NCI-H1436 (cell line): ENCODE measurements at regions not wholly inside any gene's neighbourhood (a gene's known extent, or its start where the extent isn't known, plus 50 kb on each side); places are given as distances from the start of the nearest gene placed in this dataset.

ENCODE experiments used
- DNase-seq: peaks from one replicate; lab custom pipeline; 2025; lab: John Stamatoyannopoulos, UW

GRCh38 chr6:102582569-102582968 is 1189.1 kb downstream of the GRIK2 start:
- DNase-seq, result no peak

DNA sequence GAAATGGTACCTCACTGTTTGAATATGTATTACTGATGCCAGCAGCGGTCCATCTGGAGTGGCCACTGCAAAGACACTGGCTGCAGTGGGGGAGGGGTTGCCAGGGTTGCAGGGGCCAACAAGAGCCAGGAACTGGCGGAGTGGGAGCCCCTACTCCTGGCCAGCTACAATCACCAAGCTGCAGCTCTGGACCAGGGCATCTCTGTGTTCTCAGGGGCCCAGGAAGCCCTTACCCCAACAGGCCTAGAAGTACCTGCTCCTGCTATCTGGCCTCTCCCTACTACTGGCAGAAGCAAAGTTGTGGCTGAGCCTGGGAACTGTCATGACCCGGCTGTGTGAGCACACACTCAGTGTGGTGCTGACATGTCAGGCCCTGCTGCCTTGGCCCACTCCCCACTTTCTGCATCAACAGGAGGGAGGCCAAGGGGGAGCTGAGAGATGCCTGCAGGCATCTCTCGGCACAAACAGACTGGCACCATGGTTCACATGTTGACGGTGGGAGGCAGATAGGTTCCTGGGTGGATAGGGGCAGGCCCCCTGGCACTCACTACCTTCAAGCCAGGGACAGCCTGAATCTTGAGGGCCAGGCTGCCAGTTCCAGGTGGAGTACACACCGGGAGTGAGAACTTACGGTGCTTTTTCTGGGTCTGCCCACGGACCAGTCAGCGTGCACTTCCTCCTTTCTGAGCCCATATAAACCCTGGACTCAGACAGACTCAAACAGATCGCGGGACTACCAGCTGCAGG is 1188.0 kb downstream of the GRIK2 start:
- DNase-seq, result no peak

GRCh38 chr6:102571236-102571908 is 1177.9 kb downstream of the GRIK2 start:
- no peak for DNase-seq

- no peak for DNase-seq
Observed at GRCh38 chr6:102562713-102563112, 1169.2 kb downstream of the GRIK2 start.

- DNase-seq, result no peak
Observed at GRCh38 chr6:102553214-102553613, 1159.7 kb downstream of the GRIK2 start.

DNA sequence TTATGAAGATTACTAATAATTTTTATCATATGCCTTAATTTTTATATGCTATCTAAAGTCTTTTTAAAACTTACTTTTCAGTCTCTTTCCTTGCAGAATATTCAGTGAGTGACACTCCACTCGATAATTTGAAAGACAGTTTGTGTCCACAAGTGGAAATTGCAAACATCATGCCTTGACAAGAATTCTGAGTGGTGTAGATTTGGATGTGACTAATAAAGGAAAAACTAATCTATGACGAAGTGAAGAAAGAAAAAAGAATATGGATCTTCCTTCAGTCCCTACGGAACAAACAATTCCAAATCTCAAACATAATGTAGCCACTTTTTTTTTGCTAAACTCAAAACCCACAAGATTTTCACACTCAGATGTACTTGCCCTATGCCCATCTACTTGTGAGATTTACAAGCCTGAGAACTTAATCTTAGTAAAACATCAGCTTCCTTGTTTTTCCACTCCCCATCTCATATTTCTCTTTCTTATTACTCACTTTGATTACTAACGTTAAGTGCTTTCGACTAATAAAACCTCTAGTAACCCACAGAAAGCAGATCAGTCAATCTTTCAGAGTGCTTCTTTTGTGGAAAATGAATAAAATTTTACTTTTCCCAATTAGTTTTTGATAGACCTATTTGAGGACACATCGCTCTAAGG is 1155.8 kb downstream of the GRIK2 start:
- no peak for DNase-seq

DNA sequence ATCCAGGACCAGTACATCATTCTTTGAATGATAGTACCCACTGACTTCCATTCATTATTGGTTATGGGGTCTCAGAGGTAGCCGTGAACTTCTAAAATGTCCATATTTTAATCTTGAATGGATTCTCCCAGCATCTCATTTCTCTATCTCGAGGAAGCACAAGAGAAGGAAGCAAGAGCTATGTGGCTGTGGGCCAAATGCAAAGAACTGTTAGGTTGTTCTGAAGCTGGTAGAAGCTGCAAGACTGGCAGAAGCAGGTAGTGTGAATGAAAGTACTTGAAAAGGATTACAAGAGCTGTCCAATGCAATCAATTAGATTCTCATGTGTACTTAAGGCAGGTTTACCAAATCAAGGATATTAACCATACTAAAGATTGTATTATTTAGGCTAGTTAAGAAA is 1131.8 kb downstream of the GRIK2 start:
- no peak for DNase-seq

GRCh38 chr6:102520966-102521365 is 1127.5 kb downstream of the GRIK2 start:
- no peak for DNase-seq

DNA sequence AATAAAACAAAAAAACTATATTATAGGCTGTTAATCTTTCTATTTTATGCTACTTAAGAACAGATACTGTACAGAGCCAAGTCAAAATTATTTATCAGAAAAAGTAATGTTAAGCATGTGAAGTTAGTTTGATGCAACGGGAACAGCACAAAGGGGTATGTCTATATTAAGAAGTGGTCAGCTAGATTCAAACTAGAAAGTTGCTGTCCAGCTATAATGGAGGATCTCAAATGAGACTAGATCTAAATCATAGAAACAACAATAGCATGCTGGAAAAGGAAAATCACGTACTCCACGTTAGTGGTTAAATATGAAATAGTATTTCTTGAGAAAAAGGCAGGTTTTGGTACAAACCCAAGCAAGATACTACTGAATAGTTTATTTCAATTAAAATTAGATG is 1124.0 kb downstream of the GRIK2 start:
- DNase-seq, result no peak

- DNase-seq, result no peak
Observed at GRCh38 chr6:102501615-102502014, 1108.1 kb downstream of the GRIK2 start.

- no peak for DNase-seq
Observed at GRCh38 chr6:102494808-102495207, 1101.3 kb downstream of the GRIK2 start.

DNA sequence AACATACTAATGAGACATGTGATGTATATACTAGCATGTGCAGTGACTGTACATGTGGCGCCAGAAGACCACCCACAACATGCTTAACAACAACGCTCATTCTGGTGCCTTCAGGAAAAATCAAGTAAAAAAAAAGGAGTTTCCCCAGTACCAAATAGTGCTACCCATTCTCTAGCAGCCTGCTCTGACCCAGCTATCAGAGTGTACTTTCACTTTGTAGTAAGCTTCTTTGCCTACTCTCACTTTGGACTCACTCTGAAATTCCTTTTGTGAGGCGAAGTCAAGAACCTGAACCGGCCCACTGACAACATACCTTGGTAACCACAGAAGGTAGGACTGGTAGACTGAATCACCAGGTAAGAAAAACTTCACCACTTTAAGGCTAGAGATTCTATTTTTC is 1100.0 kb downstream of the GRIK2 start:
- no peak for DNase-seq

DNA sequence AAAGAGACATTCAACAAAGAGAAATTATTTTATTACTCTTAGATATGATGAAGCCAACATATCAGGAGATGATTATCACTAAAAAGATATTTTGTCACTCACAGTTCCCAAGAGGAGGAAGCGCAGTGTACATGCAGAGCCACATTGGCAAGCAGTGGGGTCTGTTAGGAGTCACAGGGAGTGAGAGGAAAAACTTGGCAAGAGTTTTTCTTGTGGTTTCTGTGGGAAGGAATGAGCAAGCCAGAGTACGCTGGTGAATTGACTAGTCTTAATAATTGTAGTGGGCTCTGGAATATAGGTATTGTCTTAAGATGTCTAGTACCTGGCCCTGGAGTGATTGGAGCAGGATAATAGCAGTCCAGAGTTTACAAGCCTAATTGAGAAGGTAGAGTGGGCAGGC is 1095.2 kb downstream of the GRIK2 start:
- DNase-seq, result no peak

DNA sequence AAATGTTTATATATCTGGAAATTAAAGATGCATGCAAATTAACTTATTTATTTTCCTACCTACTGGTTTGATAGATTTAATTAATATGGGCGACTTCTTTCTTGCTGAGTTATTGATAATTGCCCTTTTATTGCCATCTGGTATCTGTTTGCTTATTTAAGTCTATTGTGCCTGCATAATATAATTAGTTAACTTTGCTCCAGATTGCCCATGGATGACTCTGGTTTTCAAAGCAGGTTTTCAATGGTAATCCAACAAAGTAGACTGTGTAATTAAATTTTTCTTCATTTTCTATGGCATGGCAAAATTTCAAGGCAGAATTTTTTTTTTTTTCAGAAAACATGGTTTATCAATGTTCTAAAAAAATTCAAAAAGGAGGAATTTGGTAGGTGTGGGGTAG is 1092.0 kb downstream of the GRIK2 start:
- no peak for DNase-seq

GRCh38 chr6:102474041-102474807 is 1080.7 kb downstream of the GRIK2 start:
- DNase-seq, result no peak

DNA sequence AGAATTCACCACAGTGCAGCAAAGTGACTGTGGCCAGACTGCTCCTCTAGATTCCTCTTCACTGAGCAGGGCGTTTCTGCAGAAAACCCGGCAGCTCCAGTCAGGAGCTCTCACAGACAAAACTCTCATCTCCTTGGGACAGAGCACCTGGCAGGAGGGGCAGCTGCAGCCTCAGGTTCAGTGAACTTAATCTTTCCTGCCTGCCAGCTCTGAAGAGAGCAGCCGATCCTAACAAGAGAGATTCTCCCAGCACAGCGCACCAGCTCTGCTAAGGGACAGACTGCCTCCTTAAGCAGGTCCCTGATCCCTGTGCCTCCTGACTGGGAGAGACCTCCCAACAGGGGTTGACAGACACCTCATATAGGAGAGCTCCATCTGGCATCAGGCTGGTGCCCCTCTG is 1065.5 kb downstream of the GRIK2 start:
- DNase-seq, result no peak

DNA sequence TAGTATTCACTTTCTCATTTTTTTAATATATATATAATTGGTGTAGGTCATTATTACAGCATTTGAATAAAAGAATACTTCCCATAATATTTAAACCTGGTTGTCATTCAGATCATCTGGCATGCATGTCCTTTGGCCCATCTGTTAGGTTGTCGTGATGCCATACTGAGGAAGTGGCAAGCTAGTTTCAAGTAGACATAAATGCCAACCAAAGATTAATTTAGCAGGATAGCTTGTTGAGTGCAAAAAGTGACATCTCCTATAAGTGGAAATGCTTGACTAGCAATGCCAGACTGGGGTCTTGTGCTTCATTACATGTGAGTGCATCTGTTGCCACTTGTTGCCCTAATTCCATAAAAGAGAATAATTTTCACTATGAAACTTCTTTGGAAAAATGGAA is 1044.7 kb downstream of the GRIK2 start:
- DNase-seq, result no peak

DNA sequence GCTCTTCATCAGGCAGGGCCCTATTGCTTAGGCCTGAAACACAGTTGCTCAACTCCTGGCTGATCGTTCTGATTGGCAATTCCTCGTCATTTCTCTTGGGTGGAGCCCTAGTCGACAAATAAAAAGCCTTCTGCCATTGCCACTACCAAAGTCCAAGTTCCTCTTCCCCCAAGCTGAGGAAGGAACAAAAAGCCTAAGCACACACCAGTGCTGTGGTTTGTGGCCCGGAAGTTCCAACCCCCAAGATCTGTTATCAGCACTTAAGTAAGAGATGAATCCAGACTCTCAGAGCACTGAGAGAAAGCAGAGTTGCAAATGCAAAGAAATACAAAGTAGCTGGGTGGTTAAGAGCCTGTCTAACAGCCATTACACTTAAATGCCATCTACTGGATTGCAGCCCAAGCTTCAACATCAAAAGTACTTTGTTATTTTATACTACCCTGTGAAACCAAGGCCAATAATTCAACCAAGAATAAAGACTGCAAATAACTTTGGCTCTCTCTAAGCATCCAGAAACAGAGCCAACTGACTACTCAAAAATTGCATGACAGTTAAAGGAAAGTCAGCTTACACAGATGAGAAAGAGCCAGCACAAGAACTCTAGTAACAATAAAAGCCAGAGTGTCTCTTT is 1024.0 kb downstream of the GRIK2 start:
- DNase-seq, result no peak

DNA sequence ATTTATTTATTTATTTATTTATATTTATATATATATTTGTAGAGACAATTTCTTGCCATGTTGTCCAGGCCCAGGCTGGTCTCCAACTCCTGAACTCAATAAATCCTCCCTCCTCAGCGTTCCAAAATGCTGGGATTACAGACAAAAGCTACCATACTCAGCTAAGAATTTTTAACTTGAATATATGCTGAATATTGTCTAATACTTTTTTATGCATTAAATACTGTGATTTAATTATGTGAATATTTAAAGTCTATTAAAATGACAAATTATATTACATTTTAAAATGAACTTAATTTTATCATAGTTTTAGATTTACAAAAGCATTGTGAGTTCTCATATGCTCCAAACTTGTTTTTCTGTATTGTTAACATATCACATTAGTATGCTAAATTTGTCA is 1022.4 kb downstream of the GRIK2 start:
- no peak for DNase-seq

DNA sequence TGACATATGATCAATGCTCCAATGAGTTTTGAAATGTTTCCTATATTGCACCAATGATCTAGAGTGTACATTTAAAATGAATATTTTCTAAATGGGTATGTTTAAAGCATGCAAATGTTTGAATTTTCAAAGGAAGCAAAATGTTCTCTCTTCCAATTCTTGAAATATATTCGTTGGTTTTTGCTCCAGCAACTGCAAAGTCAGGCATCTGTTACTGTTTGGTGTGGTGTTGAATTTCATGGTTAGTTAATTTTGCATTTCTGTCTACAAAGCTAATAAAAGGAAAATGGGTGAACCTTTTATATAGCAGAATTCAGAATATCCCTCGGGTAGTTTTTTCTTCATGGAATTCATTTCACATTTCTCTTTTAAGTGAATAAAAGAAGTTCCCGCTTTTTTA is 1018.3 kb downstream of the GRIK2 start:
- no peak for DNase-seq

- DNase-seq, result no peak
Observed at GRCh38 chr6:102407886-102408741, 1014.6 kb downstream of the GRIK2 start.
